ENCODE measurements at regions not wholly inside any gene's neighbourhood (a gene's known extent, or its start where the extent isn't known, plus 50 kb on each side); places are given as distances from the start of the nearest gene placed in this dataset.
"Not testable (repeated sequence)": the region's sequence is repeated elsewhere in the genome, so short reads cannot be mapped to it uniquely, and the experiment has no call there.

- intact Hi-C loops (cut with DNase I) = no loop called here
- no peak for TF ChIP-seq CTCF (IDR thresholded peaks at IDR 0.05)
- DNase-seq = no peak
Observed at GRCh38 chr6:142645663-142646062, 299.3 kb downstream of the HIVEP2 start.

GRCh38 chr6:142647449-142648035 is 297.4 kb downstream of the HIVEP2 start:
- Histone ChIP-seq H3K27me3 (ENCODE audit: insufficient read depth in 3 of 3, low read length in 2 of 3) (peaks cover 0 to 6% (median 0%) of the 10 kb centered on the region in 3 donors), H3K4me3 (no peak overlapping the region), H3K4me1 (no peaks in the 10 kb centered on the region), H3K36me3 (ENCODE audit: insufficient read depth in 1 of 2, low read depth in 1 of 2) (no peaks in the 10 kb centered on the region), H3K9me3 (no peaks in the 10 kb centered on the region), H3K27ac (no peak overlapping the region)
- 30 to 39% (median 36%) methylated on average over 6 of the region's 6 CpGs for WGBS, 3 donors
- DNase-seq = no peak
- ATAC-seq = no peak
- TF ChIP-seq CTCF (IDR thresholded peaks at IDR 0.05) = no peak
- intact Hi-C loops (cut with DNase I) = no loop called here

More at GRCh38 chr6:142645663-142646062, 299.3 kb downstream of the HIVEP2 start:
- H3K9me3 ChIP-seq = no peaks in the 10 kb centered on the region
- H3K4me3 ChIP-seq = no peak overlapping the region
- H3K27me3 ChIP-seq (ENCODE audit: insufficient read depth in 3 of 3, low read length in 2 of 3) = peaks cover 0 to 6% (median 0%) of the 10 kb centered on the region in 3 donors
- no peaks in the 10 kb centered on the region for H3K4me1 ChIP-seq
- 86 to 92% (median 89%) methylated on average over 2 of the region's 2 CpGs for WGBS, 3 donors
- no peak for ATAC-seq
- H3K36me3 ChIP-seq (ENCODE audit: insufficient read depth in 1 of 2, low read depth in 1 of 2) = no peaks in the 10 kb centered on the region
- H3K27ac ChIP-seq = no peak overlapping the region

- no peaks in the 10 kb centered on the region for H3K36me3 ChIP-seq (ENCODE audit: insufficient read depth in 1 of 2, low read depth in 1 of 2)
- DNase-seq (no peak), ATAC-seq (no peak)
- H3K9me3 ChIP-seq = no peaks in the 10 kb centered on the region
- no peak overlapping the region for H3K27ac ChIP-seq
- no peak overlapping the region for H3K4me3 ChIP-seq
- intact Hi-C loops (cut with DNase I) = no loop called here
- WGBS, 3 donors = 21 to 28% (median 25%) methylated on average over 3 of the region's 3 CpGs
- H3K27me3 ChIP-seq (ENCODE audit: insufficient read depth in 3 of 3, low read length in 2 of 3) = peaks cover 0 to 6% (median 0%) of the 10 kb centered on the region in 3 donors
- TF ChIP-seq CTCF (IDR thresholded peaks at IDR 0.05) = no peak
- no peaks in the 10 kb centered on the region for H3K4me1 ChIP-seq
Observed at GRCh38 chr6:142648036-142648451, 296.9 kb downstream of the HIVEP2 start.

- Histone ChIP-seq H3K36me3 (ENCODE audit: insufficient read depth in 1 of 2, low read depth in 1 of 2) (no peaks in the 10 kb centered on the region), H3K9me3 (no peaks in the 10 kb centered on the region), H3K4me1 (no peaks in the 10 kb centered on the region), H3K27me3 (ENCODE audit: insufficient read depth in 3 of 3, low read length in 2 of 3) (peaks cover 0 to 6% (median 0%) of the 10 kb centered on the region in 3 donors), H3K4me3 (no peak overlapping the region), H3K27ac (no peak overlapping the region)
- DNase-seq (no peak), ATAC-seq (no peak)
- WGBS, 3 donors = 42 to 58% (median 50%) methylated on average over 1 of the region's 1 CpG
- intact Hi-C loops (cut with DNase I) = no loop called here
- no peak for TF ChIP-seq CTCF (IDR thresholded peaks at IDR 0.05)
Observed at GRCh38 chr6:142648526-142648925, 296.4 kb downstream of the HIVEP2 start.

- DNase-seq; intact Hi-C loops (cut with DNase I); H3K4me3 ChIP-seq; H3K27ac ChIP-seq; H3K4me1 ChIP-seq; ATAC-seq; H3K9me3 ChIP-seq; H3K27me3 ChIP-seq (ENCODE audit: insufficient read depth in 3 of 3, low read length in 2 of 3); H3K36me3 ChIP-seq (ENCODE audit: insufficient read depth in 1 of 2, low read depth in 1 of 2): not testable (repeated sequence)
- WGBS, 3 donors = 77 to 81% (median 81%) methylated on average over 8 of the region's 11 CpGs
Observed at GRCh38 chr6:142649438-142650234, 295.3 kb downstream of the HIVEP2 start.

Data from psoas muscle (tissue), 7 donors.